ENCODE measurements at regions not wholly inside any gene's neighbourhood (a gene's known extent, or its start where the extent isn't known, plus 50 kb on each side); places are given as distances from the start of the nearest gene placed in this dataset.

- no peaks in the 10 kb centered on the region for H3K4me1 ChIP-seq (ENCODE audit: control insufficient read depth, insufficient read depth, low read length)
- H3K9me3 ChIP-seq (ENCODE audit: control insufficient read depth, low read length): no peaks in the 10 kb centered on the region
- H3K36me3 ChIP-seq (ENCODE audit: control insufficient read depth, insufficient read depth, low read length): no peaks in the 10 kb centered on the region
- no peak overlapping the region for H3K4me3 ChIP-seq (ENCODE audit: insufficient read depth, low read depth, low read length)
- H3K27ac ChIP-seq (ENCODE audit: insufficient read depth, low read depth, low read length, poor library complexity, severe bottlenecking): no peak overlapping the region
- H3K27me3 ChIP-seq (ENCODE audit: control insufficient read depth, insufficient read depth, low read length, poor library complexity, severe bottlenecking): no peaks in the 10 kb centered on the region
Observed at GRCh38 chr6:81085431-81085790, 667.1 kb downstream of the TENT5A start.

- 94 to 96% methylated on average over 5 of the region's 6 CpGs for WGBS, 2 experiments
- Histone ChIP-seq H3K9me3 (ENCODE audit: control insufficient read depth, low read length) (no peaks in the 10 kb centered on the region), H3K4me3 (ENCODE audit: insufficient read depth, low read depth, low read length) (no peak overlapping the region), H3K27me3 (ENCODE audit: control insufficient read depth, insufficient read depth, low read length, poor library complexity, severe bottlenecking) (no peaks in the 10 kb centered on the region), H3K4me1 (ENCODE audit: control insufficient read depth, insufficient read depth, low read length) (no peaks in the 10 kb centered on the region), H3K27ac (ENCODE audit: insufficient read depth, low read depth, low read length, poor library complexity, severe bottlenecking) (no peak overlapping the region), H3K36me3 (ENCODE audit: control insufficient read depth, insufficient read depth, low read length) (no peaks in the 10 kb centered on the region)
Observed at GRCh38 chr6:81084776-81085430, 667.6 kb downstream of the TENT5A start.

DNA sequence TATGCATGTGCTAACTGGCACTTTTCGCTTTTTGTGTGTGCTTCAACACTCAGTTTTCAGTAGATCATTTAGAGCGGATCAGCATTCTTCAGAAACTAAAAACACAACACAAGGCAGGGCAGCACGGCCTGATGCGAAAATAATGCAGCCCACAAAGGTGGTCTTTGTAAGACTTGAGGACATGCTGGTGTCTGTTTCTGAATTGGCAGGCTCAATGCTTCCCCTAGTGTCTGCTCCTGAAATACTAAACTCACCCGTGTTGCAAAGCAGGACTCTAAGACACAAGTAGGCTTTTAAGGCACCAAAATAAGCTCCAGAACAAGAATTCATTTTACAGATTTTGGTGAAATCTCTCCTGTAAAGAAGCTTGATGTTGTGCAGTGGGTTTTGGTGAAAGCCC, 676.5 kb downstream of the TENT5A start:
- no peak overlapping the region for H3K4me3 ChIP-seq (ENCODE audit: insufficient read depth, low read depth, low read length)
- H3K9me3 ChIP-seq (ENCODE audit: control insufficient read depth, low read length): no peaks in the 10 kb centered on the region
- H3K27ac ChIP-seq (ENCODE audit: insufficient read depth, low read depth, low read length, poor library complexity, severe bottlenecking): no peak overlapping the region
- WGBS, 2 experiments: 40 to 46% methylated on average over 5 of the region's 5 CpGs
- H3K27me3 ChIP-seq (ENCODE audit: control insufficient read depth, insufficient read depth, low read length, poor library complexity, severe bottlenecking): no peaks in the 10 kb centered on the region
- no peaks in the 10 kb centered on the region for H3K36me3 ChIP-seq (ENCODE audit: control insufficient read depth, insufficient read depth, low read length)
- H3K4me1 ChIP-seq (ENCODE audit: control insufficient read depth, insufficient read depth, low read length): peaks cover 4% of the 10 kb centered on the region

- H3K9me3 ChIP-seq (ENCODE audit: control insufficient read depth, low read length): no peaks in the 10 kb centered on the region
- no peaks in the 10 kb centered on the region for H3K27me3 ChIP-seq (ENCODE audit: control insufficient read depth, insufficient read depth, low read length, poor library complexity, severe bottlenecking)
- peaks cover 4% of the 10 kb centered on the region for H3K4me1 ChIP-seq (ENCODE audit: control insufficient read depth, insufficient read depth, low read length)
- H3K4me3 ChIP-seq (ENCODE audit: insufficient read depth, low read depth, low read length): no peak overlapping the region
- no peak overlapping the region for H3K27ac ChIP-seq (ENCODE audit: insufficient read depth, low read depth, low read length, poor library complexity, severe bottlenecking)
- no peaks in the 10 kb centered on the region for H3K36me3 ChIP-seq (ENCODE audit: control insufficient read depth, insufficient read depth, low read length)
Observed at GRCh38 chr6:81073318-81073717, 679.2 kb downstream of the TENT5A start.

GRCh38 chr6:81071121-81071520, 681.4 kb downstream of the TENT5A start:
- no peak overlapping the region for H3K4me3 ChIP-seq (ENCODE audit: insufficient read depth, low read depth, low read length)
- no peaks in the 10 kb centered on the region for H3K36me3 ChIP-seq (ENCODE audit: control insufficient read depth, insufficient read depth, low read length)
- no peak overlapping the region for H3K27ac ChIP-seq (ENCODE audit: insufficient read depth, low read depth, low read length, poor library complexity, severe bottlenecking)
- WGBS, 2 experiments: 92 to 93% methylated on average over 1 of the region's 1 CpG
- no peaks in the 10 kb centered on the region for H3K27me3 ChIP-seq (ENCODE audit: control insufficient read depth, insufficient read depth, low read length, poor library complexity, severe bottlenecking)
- H3K9me3 ChIP-seq (ENCODE audit: control insufficient read depth, low read length): no peaks in the 10 kb centered on the region
- peaks cover 4% of the 10 kb centered on the region for H3K4me1 ChIP-seq (ENCODE audit: control insufficient read depth, insufficient read depth, low read length)

- Histone ChIP-seq H3K36me3 (ENCODE audit: control insufficient read depth, insufficient read depth, low read length) (no peaks in the 10 kb centered on the region), H3K27ac (ENCODE audit: insufficient read depth, low read depth, low read length, poor library complexity, severe bottlenecking) (no peak overlapping the region), H3K4me1 (ENCODE audit: control insufficient read depth, insufficient read depth, low read length) (no peaks in the 10 kb centered on the region), H3K4me3 (ENCODE audit: insufficient read depth, low read depth, low read length) (no peak overlapping the region), H3K27me3 (ENCODE audit: control insufficient read depth, insufficient read depth, low read length, poor library complexity, severe bottlenecking) (no peaks in the 10 kb centered on the region), H3K9me3 (ENCODE audit: control insufficient read depth, low read length) (no peaks in the 10 kb centered on the region)
- WGBS, 2 experiments: 96 to 100% methylated on average over 1 to 2 of the region's 2 CpGs
Observed at GRCh38 chr6:81067057-81067456, 685.4 kb downstream of the TENT5A start.

- 81 to 82% methylated on average over 4 of the region's 4 CpGs for WGBS, 2 experiments
- Histone ChIP-seq H3K27ac (ENCODE audit: insufficient read depth, low read depth, low read length, poor library complexity, severe bottlenecking) (no peak overlapping the region), H3K36me3 (ENCODE audit: control insufficient read depth, insufficient read depth, low read length) (no peaks in the 10 kb centered on the region)
Observed at GRCh38 chr6:81063891-81064290, 688.6 kb downstream of the TENT5A start.

DNA sequence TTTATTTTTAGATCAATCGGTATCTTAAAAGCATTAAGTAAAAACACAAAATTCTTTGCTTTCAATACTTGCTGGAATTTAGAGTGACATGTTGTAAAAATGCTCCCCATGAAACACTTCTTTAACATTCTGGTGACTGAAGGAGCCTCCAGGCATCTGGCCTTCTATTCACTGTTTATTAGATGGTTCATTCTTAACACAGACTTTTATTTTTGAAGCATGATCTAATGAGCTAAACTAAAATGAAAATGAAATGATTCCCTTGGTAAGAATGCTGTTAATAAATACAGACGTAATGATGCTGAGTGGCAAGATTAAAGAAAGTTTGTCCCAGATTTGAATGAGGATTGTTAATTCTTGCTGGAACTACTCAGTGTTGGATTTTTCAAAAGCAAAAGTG, 698.4 kb downstream of the TENT5A start:
- Histone ChIP-seq H3K4me1 (ENCODE audit: control insufficient read depth, insufficient read depth, low read length) (no peaks in the 10 kb centered on the region), H3K36me3 (ENCODE audit: control insufficient read depth, insufficient read depth, low read length) (no peaks in the 10 kb centered on the region), H3K27ac (ENCODE audit: insufficient read depth, low read depth, low read length, poor library complexity, severe bottlenecking) (no peak overlapping the region), H3K4me3 (ENCODE audit: insufficient read depth, low read depth, low read length) (no peak overlapping the region), H3K27me3 (ENCODE audit: control insufficient read depth, insufficient read depth, low read length, poor library complexity, severe bottlenecking) (no peaks in the 10 kb centered on the region), H3K9me3 (ENCODE audit: control insufficient read depth, low read length) (no peaks in the 10 kb centered on the region)
- WGBS, 2 experiments: 98% methylated on average over 1 to 2 of the region's 2 CpGs

More at GRCh38 chr6:81063891-81064290, 688.6 kb downstream of the TENT5A start:
- no peaks in the 10 kb centered on the region for H3K27me3 ChIP-seq (ENCODE audit: control insufficient read depth, insufficient read depth, low read length, poor library complexity, severe bottlenecking)
- H3K4me1 ChIP-seq (ENCODE audit: control insufficient read depth, insufficient read depth, low read length): no peaks in the 10 kb centered on the region
- no peaks in the 10 kb centered on the region for H3K9me3 ChIP-seq (ENCODE audit: control insufficient read depth, low read length)
- H3K4me3 ChIP-seq (ENCODE audit: insufficient read depth, low read depth, low read length): no peak overlapping the region

- WGBS, 2 experiments: 83 to 87% methylated on average over 8 of the region's 8 CpGs
- Histone ChIP-seq H3K27ac (ENCODE audit: insufficient read depth, low read depth, low read length, poor library complexity, severe bottlenecking) (no peak overlapping the region), H3K9me3 (ENCODE audit: control insufficient read depth, low read length) (no peaks in the 10 kb centered on the region)
Observed at GRCh38 chr6:81051952-81052351, 700.5 kb downstream of the TENT5A start.

DNA sequence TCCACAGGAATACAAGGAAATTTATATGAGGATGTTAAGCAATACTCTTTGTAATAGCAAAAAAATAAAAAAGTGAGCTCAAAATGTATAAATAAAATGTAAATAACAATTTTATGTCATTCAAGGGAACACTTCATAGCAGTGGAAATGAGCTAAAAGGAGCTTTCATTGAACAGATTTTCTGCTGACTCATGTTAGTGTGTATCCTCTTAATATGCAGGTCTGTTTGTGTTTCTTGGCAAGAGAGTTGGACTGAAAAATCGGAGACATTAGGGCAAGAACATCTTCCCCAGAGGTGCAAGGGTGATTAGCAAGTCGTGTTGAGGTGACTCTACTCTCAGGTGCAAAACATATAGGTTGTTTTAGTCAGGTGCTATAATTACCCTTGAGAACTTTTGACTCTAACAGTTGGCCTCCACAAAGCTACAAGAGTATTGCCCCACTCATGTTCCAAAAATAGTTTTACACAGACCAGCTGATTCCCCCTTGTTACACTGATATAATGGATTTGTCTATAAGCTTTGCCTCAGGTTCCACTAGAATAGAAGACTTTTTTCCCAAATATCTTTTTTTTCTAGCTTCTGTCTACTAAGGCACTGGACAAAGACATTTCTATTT, 702.9 kb downstream of the TENT5A start:
- no peaks in the 10 kb centered on the region for H3K27me3 ChIP-seq (ENCODE audit: control insufficient read depth, insufficient read depth, low read length, poor library complexity, severe bottlenecking)

More at GRCh38 chr6:81051952-81052351, 700.5 kb downstream of the TENT5A start:
- Histone ChIP-seq H3K4me3 (ENCODE audit: insufficient read depth, low read depth, low read length) (no peak overlapping the region), H3K27me3 (ENCODE audit: control insufficient read depth, insufficient read depth, low read length, poor library complexity, severe bottlenecking) (no peaks in the 10 kb centered on the region), H3K4me1 (ENCODE audit: control insufficient read depth, insufficient read depth, low read length) (no peaks in the 10 kb centered on the region), H3K36me3 (ENCODE audit: control insufficient read depth, insufficient read depth, low read length) (no peaks in the 10 kb centered on the region)

More for the DNA sequence above, 702.9 kb downstream of the TENT5A start:
- Histone ChIP-seq H3K36me3 (ENCODE audit: control insufficient read depth, insufficient read depth, low read length) (no peaks in the 10 kb centered on the region), H3K4me1 (ENCODE audit: control insufficient read depth, insufficient read depth, low read length) (no peaks in the 10 kb centered on the region), H3K4me3 (ENCODE audit: insufficient read depth, low read depth, low read length) (no peak overlapping the region), H3K27ac (ENCODE audit: insufficient read depth, low read depth, low read length, poor library complexity, severe bottlenecking) (no peak overlapping the region), H3K9me3 (ENCODE audit: control insufficient read depth, low read length) (no peaks in the 10 kb centered on the region)
- WGBS, 2 experiments: 81 to 82% methylated on average over 2 of the region's 2 CpGs
